Keratinocyte (primary cell): ENCODE measurements at regions not wholly inside any gene's neighbourhood (a gene's known extent, or its start where the extent isn't known, plus 50 kb on each side); places are given as distances from the start of the nearest gene placed in this dataset.

Experiments
- DNase-seq: peaks from one replicate; pipeline ENCODE4 v3.0.0-alpha.2; 2011; ENCODE audit warnings: low read depth, missing footprints, low spot score
- FAIRE-seq: peaks from 2 replicates; lab custom pipeline; 2011; peaks lifted over from hg19 to GRCh38; lab: Jason Lieb, UNC
- H2AFZ ChIP-seq: 2 replicates; pipeline ENCODE4 v1.6.0; 2012; ENCODE audit warnings: low read length, control low read depth, inconsistent platforms; ENCODE audit not compliant: control insufficient read depth
- H3K27ac ChIP-seq: 2 replicates; pipeline ENCODE4 v1.5.1; 2011; ENCODE audit warnings: low read length; ENCODE audit not compliant: control insufficient read depth, insufficient read depth
- H3K27me3 ChIP-seq: 3 replicates; pipeline ENCODE4 v1.6.0; 2011; ENCODE audit warnings: low read length; ENCODE audit not compliant: control insufficient read depth, insufficient read depth; ENCODE audit errors: extremely low read depth
- H3K36me3 ChIP-seq, 2 experiments: 2 replicates in 1 of 2; 3 replicates in 1 of 2; pipeline ENCODE4 v1.5.1; 2011; ENCODE audit warnings: low read length in 2 of 2, mild to moderate bottlenecking in 1 of 2; ENCODE audit not compliant: control insufficient read depth in 2 of 2, insufficient read depth in 2 of 2; ENCODE audit errors: extremely low read depth in 1 of 2
- H3K4me1 ChIP-seq: 3 replicates; pipeline ENCODE4 v1.5.1; 2011; ENCODE audit warnings: low read length; ENCODE audit not compliant: control insufficient read depth, insufficient read depth; ENCODE audit errors: extremely low read depth
- H3K4me2 ChIP-seq: 3 replicates; pipeline ENCODE4 v1.6.0; 2011; ENCODE audit warnings: low read depth, low read length; ENCODE audit not compliant: control insufficient read depth, insufficient read depth; ENCODE audit errors: extremely low read depth
- H3K4me3 ChIP-seq, 3 experiments: fragments of 200-600 bp in 1 of 3; sonication (generic) in 1 of 3; 2 replicates in 2 of 3; 3 replicates in 1 of 3; pipeline ENCODE4 v1.5.1; 2011 to 2016; ENCODE audit warnings: low read length in 3 of 3, mild to moderate bottlenecking in 3 of 3, control low read depth in 2 of 3, inconsistent platforms in 1 of 3, low read depth in 1 of 3, mixed read lengths in 1 of 3, mixed run types in 1 of 3, moderate library complexity in 1 of 3; ENCODE audit not compliant: control insufficient read depth in 2 of 3, insufficient read depth in 2 of 3; ENCODE audit errors: extremely low read depth in 1 of 3
- H3K79me2 ChIP-seq: 2 replicates; pipeline ENCODE4 v1.6.0; 2012; ENCODE audit warnings: low read length; ENCODE audit not compliant: control insufficient read depth, insufficient read depth
- H3K9ac ChIP-seq: 3 replicates; pipeline ENCODE4 v1.6.0; 2011; ENCODE audit warnings: low read length; ENCODE audit not compliant: control insufficient read depth, insufficient read depth; ENCODE audit errors: extremely low read depth
- H3K9me1 ChIP-seq: 3 replicates; pipeline ENCODE4 v1.6.0; 2011; ENCODE audit warnings: low read length; ENCODE audit not compliant: control insufficient read depth, insufficient read depth; ENCODE audit errors: extremely low read depth
- H3K9me3 ChIP-seq: 2 replicates; pipeline ENCODE4 v1.5.1; 2012; ENCODE audit warnings: low read depth, low read length; ENCODE audit not compliant: control insufficient read depth
- H4K20me1 ChIP-seq: 3 replicates; pipeline ENCODE4 v1.6.0; 2011; ENCODE audit warnings: low read length; ENCODE audit not compliant: control insufficient read depth, insufficient read depth; ENCODE audit errors: extremely low read depth
- CTCF ChIP-seq, 3 experiments: IDR thresholded peaks in 1 of 3; conservative IDR thresholded peaks in 1 of 3; optimal IDR thresholded peaks in 1 of 3; 2 replicates in 2 of 3; 3 replicates in 1 of 3; pipeline versions ENCODE3 to v1.5.1; 2011; ENCODE audit warnings: low read length in 3 of 3, mild to moderate bottlenecking in 3 of 3, moderate library complexity in 2 of 3, control low read depth in 1 of 3, inconsistent platforms in 1 of 3; ENCODE audit not compliant: insufficient read depth in 2 of 3; ENCODE audit errors: extremely low read depth in 1 of 3
- EZH2 ChIP-seq: IDR thresholded peaks from one replicate; pipeline ENCODE4 v1.6.1; 2012; ENCODE audit warnings: inconsistent platforms, mild to moderate bottlenecking, low read length, moderate library complexity
- dilution Hi-C: fragments of 300-500 bp; cut with MboI; formaldehyde crosslinking; loops from one replicate; pipeline ENCODE4 v1.7.0; 2020; ENCODE audit warnings: low sequenced_read_pairs; ENCODE audit not compliant: extremely low pct_ligation_motif_present

GRCh38 chr17:15006421-15007128 lies 258.6 kb downstream of the PMP22 start:
- H3K27me3 ChIP-seq: no peaks in the 10 kb centered on the region
- no peaks in the 10 kb centered on the region for H3K4me1 ChIP-seq
- no peaks in the 10 kb centered on the region for H3K9me1 ChIP-seq
- no peak for TF ChIP-seq EZH2
- no peak for TF ChIP-seq CTCF (optimal IDR thresholded peaks at IDR 0.05 in 1 of 3, IDR thresholded peaks at IDR 0.05 in 1 of 3, conservative IDR thresholded peaks at IDR 0.05 in 1 of 3; ENCODE audit: extremely low read depth in 1 of 3, insufficient read depth in 2 of 3, low read length in 3 of 3)
- no peaks in the 10 kb centered on the region for H3K36me3 ChIP-seq
- no peak overlapping the region for H3K4me2 ChIP-seq
- dilution Hi-C loops: no loop called here
- no peak overlapping the region for H3K9ac ChIP-seq
- no peaks in the 10 kb centered on the region for H3K79me2 ChIP-seq
- H3K4me3 ChIP-seq: no peak overlapping the region
- H2AFZ ChIP-seq: no peak overlapping the region
- DNase-seq: no peak
- no peak for FAIRE-seq
- no peaks in the 10 kb centered on the region for H4K20me1 ChIP-seq
- no peak overlapping the region for H3K27ac ChIP-seq
- no peaks in the 10 kb centered on the region for H3K9me3 ChIP-seq

GRCh38 chr17:15000661-15001060 lies 264.5 kb downstream of the PMP22 start:
- no peaks in the 10 kb centered on the region for H3K79me2 ChIP-seq
- no peak overlapping the region for H3K9ac ChIP-seq
- no peaks in the 10 kb centered on the region for H4K20me1 ChIP-seq
- TF ChIP-seq CTCF (optimal IDR thresholded peaks at IDR 0.05 in 1 of 3, IDR thresholded peaks at IDR 0.05 in 1 of 3, conservative IDR thresholded peaks at IDR 0.05 in 1 of 3; ENCODE audit: extremely low read depth in 1 of 3, insufficient read depth in 2 of 3, low read length in 3 of 3) (no peak), EZH2 (no peak)
- FAIRE-seq (peak; percentile 77), DNase-seq (no peak)
- dilution Hi-C loops: no loop called here
- no peaks in the 10 kb centered on the region for H3K4me1 ChIP-seq
- no peaks in the 10 kb centered on the region for H3K36me3 ChIP-seq
- no peak overlapping the region for H2AFZ ChIP-seq
- H3K27me3 ChIP-seq: no peaks in the 10 kb centered on the region
- no peaks in the 10 kb centered on the region for H3K9me3 ChIP-seq
- H3K9me1 ChIP-seq: no peaks in the 10 kb centered on the region
- H3K27ac ChIP-seq: no peak overlapping the region
- no peak overlapping the region for H3K4me3 ChIP-seq
- no peak overlapping the region for H3K4me2 ChIP-seq
